SK-N-SH treated with all-trans-retinoic acid at 6 μM for 48 hours (cell line): ENCODE measurements at regions not wholly inside any gene's neighbourhood (a gene's known extent, or its start where the extent isn't known, plus 50 kb on each side); places are given as distances from the start of the nearest gene placed in this dataset.

Experiments used
- ATAC-seq: fragments of 200-7000 bp; cut with Tn5 transposase; 3 replicates; pipeline ENCODE4 v1.9.1; 2020; ENCODE audit warnings: mild to moderate bottlenecking, moderate library complexity
- ARNTL ChIP-seq: fragments of 450-650 bp; formaldehyde crosslinking; IDR thresholded peaks from 2 replicates; pipeline ENCODE4 v1.5.0; 2020; ENCODE audit warnings: low read depth, mild to moderate bottlenecking, moderate library complexity, borderline replicate concordance
- ESRRG ChIP-seq: fragments of 250-450 bp; sonication (Bioruptor Pico); IDR thresholded peaks from 2 replicates; pipeline ENCODE4 v1.6.1; 2021; ENCODE audit warnings: mild to moderate bottlenecking
- GLIS3 ChIP-seq: fragments of 250-450 bp; sonication (Bioruptor Pico); IDR thresholded peaks from 2 replicates; pipeline ENCODE4 v1.5.0; 2020; ENCODE audit warnings: mild to moderate bottlenecking, moderate library complexity
- ISL1 ChIP-seq: fragments of 250-450 bp; sonication (Bioruptor Pico); IDR thresholded peaks from 2 replicates; pipeline ENCODE4 v2.1.2; 2022; ENCODE audit warnings: mild to moderate bottlenecking, moderate library complexity
- OSR1 ChIP-seq: fragments of 250-450 bp; sonication (Bioruptor Pico); IDR thresholded peaks from 2 replicates; pipeline ENCODE4 v1.8.0; 2022; ENCODE audit warnings: moderate library complexity, mild to moderate bottlenecking, inconsistent platforms
- PPARA ChIP-seq: fragments of 250-450 bp; sonication (Bioruptor Pico); IDR thresholded peaks from 2 replicates; pipeline ENCODE4 v1.5.0; 2020; ENCODE audit warnings: mild to moderate bottlenecking, borderline replicate concordance
- RARB ChIP-seq: fragments of 250-450 bp; sonication (Bioruptor Pico); IDR thresholded peaks from 2 replicates; pipeline ENCODE4 v1.8.0; 2021; ENCODE audit warnings: mild to moderate bottlenecking, moderate library complexity
- SNAI2 ChIP-seq: fragments of 250-450 bp; sonication (Bioruptor Pico); IDR thresholded peaks from 2 replicates; pipeline ENCODE4 v1.5.0; 2020; ENCODE audit warnings: mild to moderate bottlenecking, moderate library complexity
- TCF4 ChIP-seq: fragments of 250-450 bp; sonication (Bioruptor Pico); IDR thresholded peaks from 2 replicates; pipeline ENCODE4 v1.8.0; 2021; ENCODE audit warnings: mild to moderate bottlenecking, moderate library complexity, borderline replicate concordance
- TOX ChIP-seq: fragments of 250-450 bp; sonication (Bioruptor Pico); IDR thresholded peaks from 2 replicates; pipeline ENCODE4 v1.8.0; 2021; ENCODE audit warnings: mild to moderate bottlenecking, moderate library complexity, borderline replicate concordance
- ZC3H10 ChIP-seq: fragments of 250-450 bp; sonication (Bioruptor Pico); IDR thresholded peaks from 2 replicates; pipeline ENCODE4 v1.5.1; 2021; ENCODE audit warnings: mild to moderate bottlenecking, moderate library complexity
- ZFP3 ChIP-seq: fragments of 250-450 bp; sonication (Bioruptor Pico); IDR thresholded peaks from 2 replicates; pipeline ENCODE4 v1.5.0; 2020; ENCODE audit warnings: mild to moderate bottlenecking, moderate library complexity
- ZFP30 ChIP-seq: fragments of 450-650 bp; formaldehyde crosslinking; IDR thresholded peaks from 2 replicates; pipeline ENCODE4 v1.5.0; 2022; ENCODE audit warnings: mild to moderate bottlenecking, moderate library complexity
- ZNF565 ChIP-seq: fragments of 450-650 bp; formaldehyde crosslinking; conservative IDR thresholded peaks from 2 replicates; pipeline ENCODE4 v1.5.0; 2020; ENCODE audit warnings: low read depth, mild to moderate bottlenecking, moderate library complexity
- ZNF70 ChIP-seq: fragments of 450-650 bp; formaldehyde crosslinking; IDR thresholded peaks from 2 replicates; pipeline ENCODE4 v1.5.0; 2020; ENCODE audit warnings: mild to moderate bottlenecking, moderate library complexity
- ZNF8 ChIP-seq: fragments of 450-650 bp; formaldehyde crosslinking; IDR thresholded peaks from 2 replicates; pipeline ENCODE4 v1.5.0; 2020; ENCODE audit warnings: mild to moderate bottlenecking, moderate library complexity
- TF ChIP-seq, protein P1 (sequence below): fragments of 250-450 bp; sonication (Bioruptor Pico); IDR thresholded peaks from 2 replicates; pipeline ENCODE4 v1.5.0; 2020; ENCODE audit warnings: mild to moderate bottlenecking, moderate library complexity
- TF ChIP-seq, protein P2 (sequence below): fragments of 250-450 bp; sonication (Bioruptor Pico); IDR thresholded peaks from 2 replicates; pipeline ENCODE4 v1.5.1; 2020; ENCODE audit warnings: low read depth, mild to moderate bottlenecking, moderate library complexity
- TF ChIP-seq, protein P3 (sequence below): fragments of 250-450 bp; sonication (Bioruptor Pico); IDR thresholded peaks from 2 replicates; pipeline ENCODE4 v1.8.0; 2020; ENCODE audit warnings: mild to moderate bottlenecking, moderate library complexity, borderline replicate concordance
- TF ChIP-seq, protein P4 (sequence below): fragments of 250-450 bp; sonication (Bioruptor Pico); IDR thresholded peaks from 2 replicates; pipeline ENCODE4 v1.5.1; 2021; ENCODE audit warnings: mild to moderate bottlenecking, moderate library complexity

DNA sequence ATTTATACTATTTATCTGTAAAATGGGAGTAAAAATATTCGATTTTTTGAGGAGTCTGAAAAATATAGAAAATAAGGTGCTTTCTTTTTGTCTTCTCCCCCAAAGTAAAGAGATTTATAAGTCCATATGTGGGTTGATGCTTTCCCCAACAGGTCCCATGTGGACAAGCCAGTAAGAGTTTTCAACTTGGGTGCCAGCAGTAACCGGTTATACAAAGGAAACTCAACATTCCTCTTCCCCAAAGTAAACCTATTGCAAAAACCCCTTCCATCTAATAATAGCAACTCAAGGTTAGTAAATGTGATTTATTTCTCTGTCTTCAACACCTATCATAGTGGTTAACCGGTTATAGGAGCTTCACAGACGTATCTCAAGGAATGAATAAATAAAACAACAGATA, 1206.9 kb upstream of the SEL1L start:
- ATAC-seq: no peak
- TF ChIP-seq TOX (CRISPR knock-in tag): no peak
- TF ChIP-seq RARB (CRISPR knock-in tag): no peak
- TF ChIP-seq, all 23 proteins: peak for 0

DNA sequence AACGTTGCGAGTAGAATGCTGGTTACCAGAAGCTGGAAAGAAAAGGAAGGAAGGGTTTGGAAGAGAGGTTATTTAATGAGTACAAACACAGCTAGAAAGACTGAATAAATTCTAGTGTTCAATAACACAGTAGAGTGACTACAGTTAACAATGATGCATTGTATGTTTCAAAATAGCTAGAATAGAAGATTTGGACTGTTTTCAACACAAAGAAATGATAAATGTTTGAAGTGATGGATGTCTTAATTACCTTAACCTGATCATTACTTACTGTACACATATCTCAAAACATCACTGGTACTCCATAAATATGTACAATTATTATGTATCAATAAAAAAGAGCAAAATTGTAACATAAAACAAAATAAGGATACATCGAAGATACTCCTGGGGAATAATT, 1221.8 kb upstream of the SEL1L start:
- TF ChIP-seq, protein P1, sequence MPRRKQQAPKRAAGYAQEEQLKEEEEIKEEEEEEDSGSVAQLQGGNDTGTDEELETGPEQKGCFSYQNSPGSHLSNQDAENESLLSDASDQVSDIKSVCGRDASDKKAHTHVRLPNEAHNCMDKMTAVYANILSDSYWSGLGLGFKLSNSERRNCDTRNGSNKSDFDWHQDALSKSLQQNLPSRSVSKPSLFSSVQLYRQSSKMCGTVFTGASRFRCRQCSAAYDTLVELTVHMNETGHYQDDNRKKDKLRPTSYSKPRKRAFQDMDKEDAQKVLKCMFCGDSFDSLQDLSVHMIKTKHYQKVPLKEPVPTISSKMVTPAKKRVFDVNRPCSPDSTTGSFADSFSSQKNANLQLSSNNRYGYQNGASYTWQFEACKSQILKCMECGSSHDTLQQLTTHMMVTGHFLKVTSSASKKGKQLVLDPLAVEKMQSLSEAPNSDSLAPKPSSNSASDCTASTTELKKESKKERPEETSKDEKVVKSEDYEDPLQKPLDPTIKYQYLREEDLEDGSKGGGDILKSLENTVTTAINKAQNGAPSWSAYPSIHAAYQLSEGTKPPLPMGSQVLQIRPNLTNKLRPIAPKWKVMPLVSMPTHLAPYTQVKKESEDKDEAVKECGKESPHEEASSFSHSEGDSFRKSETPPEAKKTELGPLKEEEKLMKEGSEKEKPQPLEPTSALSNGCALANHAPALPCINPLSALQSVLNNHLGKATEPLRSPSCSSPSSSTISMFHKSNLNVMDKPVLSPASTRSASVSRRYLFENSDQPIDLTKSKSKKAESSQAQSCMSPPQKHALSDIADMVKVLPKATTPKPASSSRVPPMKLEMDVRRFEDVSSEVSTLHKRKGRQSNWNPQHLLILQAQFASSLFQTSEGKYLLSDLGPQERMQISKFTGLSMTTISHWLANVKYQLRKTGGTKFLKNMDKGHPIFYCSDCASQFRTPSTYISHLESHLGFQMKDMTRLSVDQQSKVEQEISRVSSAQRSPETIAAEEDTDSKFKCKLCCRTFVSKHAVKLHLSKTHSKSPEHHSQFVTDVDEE (CRISPR knock-in tag): no peak
- TF ChIP-seq, protein P2, sequence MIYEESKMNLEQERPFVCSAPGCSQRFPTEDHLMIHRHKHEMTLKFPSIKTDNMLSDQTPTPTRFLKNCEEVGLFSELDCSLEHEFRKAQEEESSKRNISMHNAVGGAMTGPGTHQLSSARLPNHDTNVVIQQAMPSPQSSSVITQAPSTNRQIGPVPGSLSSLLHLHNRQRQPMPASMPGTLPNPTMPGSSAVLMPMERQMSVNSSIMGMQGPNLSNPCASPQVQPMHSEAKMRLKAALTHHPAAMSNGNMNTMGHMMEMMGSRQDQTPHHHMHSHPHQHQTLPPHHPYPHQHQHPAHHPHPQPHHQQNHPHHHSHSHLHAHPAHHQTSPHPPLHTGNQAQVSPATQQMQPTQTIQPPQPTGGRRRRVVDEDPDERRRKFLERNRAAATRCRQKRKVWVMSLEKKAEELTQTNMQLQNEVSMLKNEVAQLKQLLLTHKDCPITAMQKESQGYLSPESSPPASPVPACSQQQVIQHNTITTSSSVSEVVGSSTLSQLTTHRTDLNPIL (CRISPR knock-in tag): no peak
- TF ChIP-seq ZFP30 (CRISPR knock-in tag) (no peak), GLIS3 (CRISPR knock-in tag) (no peak), OSR1 (CRISPR knock-in tag) (no peak), RARB (CRISPR knock-in tag) (no peak), ZC3H10 (CRISPR knock-in tag) (no peak), ESRRG (CRISPR knock-in tag) (no peak), TOX (CRISPR knock-in tag) (no peak), SNAI2 (CRISPR knock-in tag) (no peak), ZNF8 (CRISPR knock-in tag) (no peak), PPARA (CRISPR knock-in tag) (no peak), ARNTL (CRISPR knock-in tag) (no peak), TCF4 (CRISPR knock-in tag) (no peak), ZNF70 (CRISPR knock-in tag) (no peak), ZFP3 (no peak)
- TF ChIP-seq, protein P3, sequence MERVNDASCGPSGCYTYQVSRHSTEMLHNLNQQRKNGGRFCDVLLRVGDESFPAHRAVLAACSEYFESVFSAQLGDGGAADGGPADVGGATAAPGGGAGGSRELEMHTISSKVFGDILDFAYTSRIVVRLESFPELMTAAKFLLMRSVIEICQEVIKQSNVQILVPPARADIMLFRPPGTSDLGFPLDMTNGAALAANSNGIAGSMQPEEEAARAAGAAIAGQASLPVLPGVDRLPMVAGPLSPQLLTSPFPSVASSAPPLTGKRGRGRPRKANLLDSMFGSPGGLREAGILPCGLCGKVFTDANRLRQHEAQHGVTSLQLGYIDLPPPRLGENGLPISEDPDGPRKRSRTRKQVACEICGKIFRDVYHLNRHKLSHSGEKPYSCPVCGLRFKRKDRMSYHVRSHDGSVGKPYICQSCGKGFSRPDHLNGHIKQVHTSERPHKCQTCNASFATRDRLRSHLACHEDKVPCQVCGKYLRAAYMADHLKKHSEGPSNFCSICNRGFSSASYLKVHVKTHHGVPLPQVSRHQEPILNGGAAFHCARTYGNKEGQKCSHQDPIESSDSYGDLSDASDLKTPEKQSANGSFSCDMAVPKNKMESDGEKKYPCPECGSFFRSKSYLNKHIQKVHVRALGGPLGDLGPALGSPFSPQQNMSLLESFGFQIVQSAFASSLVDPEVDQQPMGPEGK: no peak
- TF ChIP-seq, protein P4, sequence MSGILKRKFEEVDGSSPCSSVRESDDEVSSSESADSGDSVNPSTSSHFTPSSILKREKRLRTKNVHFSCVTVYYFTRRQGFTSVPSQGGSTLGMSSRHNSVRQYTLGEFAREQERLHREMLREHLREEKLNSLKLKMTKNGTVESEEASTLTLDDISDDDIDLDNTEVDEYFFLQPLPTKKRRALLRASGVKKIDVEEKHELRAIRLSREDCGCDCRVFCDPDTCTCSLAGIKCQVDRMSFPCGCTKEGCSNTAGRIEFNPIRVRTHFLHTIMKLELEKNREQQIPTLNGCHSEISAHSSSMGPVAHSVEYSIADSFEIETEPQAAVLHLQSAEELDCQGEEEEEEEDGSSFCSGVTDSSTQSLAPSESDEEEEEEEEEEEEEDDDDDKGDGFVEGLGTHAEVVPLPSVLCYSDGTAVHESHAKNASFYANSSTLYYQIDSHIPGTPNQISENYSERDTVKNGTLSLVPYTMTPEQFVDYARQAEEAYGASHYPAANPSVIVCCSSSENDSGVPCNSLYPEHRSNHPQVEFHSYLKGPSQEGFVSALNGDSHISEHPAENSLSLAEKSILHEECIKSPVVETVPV (CRISPR knock-in tag): no peak
- ATAC-seq: no peak

DNA sequence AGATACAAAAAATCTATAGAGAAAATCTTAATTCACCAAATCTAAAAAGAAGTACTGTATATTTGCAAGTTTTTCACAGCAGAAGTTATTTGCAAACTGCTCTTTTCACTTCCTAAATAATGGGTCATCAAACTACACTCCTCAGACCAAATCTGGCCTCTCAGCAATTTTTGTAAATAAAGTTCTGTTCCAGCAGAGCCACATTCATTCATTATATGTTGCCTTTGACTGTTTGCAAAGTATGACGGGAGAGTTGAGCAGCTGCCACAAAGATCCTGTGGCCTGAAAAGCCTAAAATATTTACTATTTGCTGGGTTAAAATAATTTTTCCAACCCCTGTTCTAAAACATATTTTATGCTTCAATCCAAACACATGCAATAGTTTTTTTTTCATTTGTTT, 1222.3 kb upstream of the SEL1L start:
- TF ChIP-seq ESRRG (CRISPR knock-in tag): no peak
- no peak for TF ChIP-seq ISL1 (CRISPR knock-in tag)
- no peak for TF ChIP-seq ZNF70 (CRISPR knock-in tag)
- TF ChIP-seq, protein P4 (CRISPR knock-in tag): no peak
- no peak for TF ChIP-seq TCF4 (CRISPR knock-in tag)
- no peak for TF ChIP-seq RARB (CRISPR knock-in tag)
- TF ChIP-seq, protein P2 (CRISPR knock-in tag): no peak
- TF ChIP-seq ZNF8 (CRISPR knock-in tag): no peak
- TF ChIP-seq ZNF565 (CRISPR knock-in tag): no peak
- no peak for TF ChIP-seq ARNTL (CRISPR knock-in tag)
- no peak for ATAC-seq
